Activated naive CD8-positive, alpha-beta T cell (primary cell): ENCODE measurements at regions not wholly inside any gene's neighbourhood (a gene's known extent, or its start where the extent isn't known, plus 50 kb on each side); places are given as distances from the start of the nearest gene placed in this dataset.
"Not testable (repeated sequence)": the region's sequence is repeated elsewhere in the genome, so short reads cannot be mapped to it uniquely, and the experiment has no call there.

Source experiments
- H3K27ac Mint-ChIP-seq: one replicate; pipeline ENCODE4 v1.8.0; 2021; ENCODE audit warnings: mixed read lengths
- H3K27me3 Mint-ChIP-seq: one replicate; pipeline ENCODE4 v1.8.0; 2021; ENCODE audit warnings: mixed read lengths
- H3K36me3 Mint-ChIP-seq: one replicate; pipeline ENCODE4 v1.8.0; 2021; ENCODE audit warnings: mixed read lengths
- H3K4me1 Mint-ChIP-seq: one replicate; pipeline ENCODE4 v1.8.0; 2021; ENCODE audit warnings: low read depth, mixed read lengths
- H3K4me3 Mint-ChIP-seq: one replicate; pipeline ENCODE4 v1.8.0; 2021; ENCODE audit warnings: mild to moderate bottlenecking, mixed read lengths
- H3K9me3 Mint-ChIP-seq: one replicate; pipeline ENCODE4 v1.8.0; 2021; ENCODE audit warnings: low read depth, mixed read lengths

GRCh38 chr6:112865131-112865530 lies 518.0 kb downstream of the RFPL4B start:
- H3K4me1 Mint-ChIP-seq: no peaks in the 10 kb centered on the region
- H3K9me3 Mint-ChIP-seq: peaks cover 13% of the 10 kb centered on the region
- H3K27ac Mint-ChIP-seq: no peak overlapping the region
- H3K36me3 Mint-ChIP-seq: no peaks in the 10 kb centered on the region
- H3K4me3 Mint-ChIP-seq: no peak overlapping the region
- no peaks in the 10 kb centered on the region for H3K27me3 Mint-ChIP-seq

DNA sequence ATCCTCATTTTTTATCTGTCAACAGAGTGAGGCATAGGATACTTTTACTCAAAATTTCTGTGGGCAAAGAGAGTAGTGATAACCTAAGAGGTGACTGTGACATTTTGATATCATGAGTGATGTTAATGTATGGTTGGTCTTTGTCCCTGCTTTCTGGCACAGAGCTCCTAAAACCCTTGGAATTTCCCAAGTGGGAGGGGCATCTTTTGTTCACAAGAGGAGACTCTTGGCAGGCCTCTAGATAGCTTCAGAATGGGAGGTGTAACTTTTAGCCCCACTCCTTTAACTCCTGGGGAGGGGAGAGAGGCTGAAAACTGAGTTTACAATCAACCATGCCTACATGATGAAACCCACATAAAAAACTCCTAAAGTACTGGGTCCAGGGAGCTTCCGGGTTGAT lies 527.8 kb downstream of the RFPL4B start:
- no peak overlapping the region for H3K4me3 Mint-ChIP-seq
- no peaks in the 10 kb centered on the region for H3K27me3 Mint-ChIP-seq
- H3K4me1 Mint-ChIP-seq: no peaks in the 10 kb centered on the region
- peaks cover 7% of the 10 kb centered on the region for H3K9me3 Mint-ChIP-seq
- no peak overlapping the region for H3K27ac Mint-ChIP-seq
- no peaks in the 10 kb centered on the region for H3K36me3 Mint-ChIP-seq

GRCh38 chr6:112877134-112878100 lies 530.3 kb downstream of the RFPL4B start:
- Mint-ChIP-seq H3K4me3 (no peak overlapping the region), H3K36me3 (no peaks in the 10 kb centered on the region), H3K9me3 (peaks cover 2% of the 10 kb centered on the region), H3K27me3 (no peaks in the 10 kb centered on the region), H3K4me1 (no peaks in the 10 kb centered on the region), H3K27ac (no peak overlapping the region)

DNA sequence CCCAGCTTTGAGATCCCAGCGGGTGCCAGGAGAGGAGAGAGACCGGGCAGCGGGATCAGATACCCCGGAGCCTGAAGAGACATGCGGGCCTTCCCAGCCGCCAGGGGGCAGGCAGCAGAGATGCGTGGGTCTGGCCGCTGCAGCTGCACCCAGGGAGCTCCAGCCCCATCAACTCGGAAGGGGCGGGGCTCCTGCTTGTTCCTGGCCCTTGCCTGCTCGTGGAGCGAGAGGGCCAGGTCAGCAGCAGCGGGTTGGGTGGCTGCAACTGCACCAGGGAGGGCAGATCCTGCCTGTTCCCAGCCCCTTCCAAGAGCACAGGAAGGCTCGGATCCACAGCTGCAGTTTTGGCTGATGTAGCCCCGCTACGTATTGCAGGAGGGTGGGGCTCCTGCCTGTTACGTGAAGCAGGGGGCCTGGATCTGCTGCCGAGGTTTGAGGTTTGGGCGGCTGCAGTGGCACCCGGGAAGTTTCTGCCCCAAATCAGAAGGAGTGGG lies 532.8 kb downstream of the RFPL4B start:
- H3K27me3 Mint-ChIP-seq: no peaks in the 10 kb centered on the region
- H3K4me3 Mint-ChIP-seq: no peak overlapping the region
- H3K27ac Mint-ChIP-seq: no peak overlapping the region
- no peaks in the 10 kb centered on the region for H3K36me3 Mint-ChIP-seq
- no peaks in the 10 kb centered on the region for H3K4me1 Mint-ChIP-seq
- H3K9me3 Mint-ChIP-seq: peaks cover 4% of the 10 kb centered on the region

DNA sequence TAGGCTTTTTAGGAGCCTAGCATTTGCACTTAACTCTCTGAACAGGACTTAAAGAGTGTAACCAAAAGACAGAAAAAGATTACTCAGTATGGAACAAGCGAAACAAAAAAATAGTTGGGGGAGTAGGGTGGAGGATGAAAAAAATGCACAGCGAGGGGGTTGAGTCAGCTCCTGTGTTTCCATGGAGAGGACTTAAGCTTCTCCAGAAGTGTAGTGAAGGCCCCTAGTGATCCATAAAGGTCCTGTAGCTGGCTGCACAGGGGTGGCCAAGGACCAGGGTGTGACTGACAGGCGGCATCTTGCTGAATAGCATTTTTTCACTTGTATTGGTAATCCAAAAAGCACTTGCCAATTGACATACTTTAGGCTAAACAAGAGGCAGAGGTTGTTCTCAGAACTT lies 533.9 kb downstream of the RFPL4B start:
- Mint-ChIP-seq H3K4me3 (no peak overlapping the region), H3K9me3 (peaks cover 4% of the 10 kb centered on the region), H3K4me1 (no peaks in the 10 kb centered on the region), H3K36me3 (no peaks in the 10 kb centered on the region), H3K27me3 (no peaks in the 10 kb centered on the region), H3K27ac (no peak overlapping the region)

DNA sequence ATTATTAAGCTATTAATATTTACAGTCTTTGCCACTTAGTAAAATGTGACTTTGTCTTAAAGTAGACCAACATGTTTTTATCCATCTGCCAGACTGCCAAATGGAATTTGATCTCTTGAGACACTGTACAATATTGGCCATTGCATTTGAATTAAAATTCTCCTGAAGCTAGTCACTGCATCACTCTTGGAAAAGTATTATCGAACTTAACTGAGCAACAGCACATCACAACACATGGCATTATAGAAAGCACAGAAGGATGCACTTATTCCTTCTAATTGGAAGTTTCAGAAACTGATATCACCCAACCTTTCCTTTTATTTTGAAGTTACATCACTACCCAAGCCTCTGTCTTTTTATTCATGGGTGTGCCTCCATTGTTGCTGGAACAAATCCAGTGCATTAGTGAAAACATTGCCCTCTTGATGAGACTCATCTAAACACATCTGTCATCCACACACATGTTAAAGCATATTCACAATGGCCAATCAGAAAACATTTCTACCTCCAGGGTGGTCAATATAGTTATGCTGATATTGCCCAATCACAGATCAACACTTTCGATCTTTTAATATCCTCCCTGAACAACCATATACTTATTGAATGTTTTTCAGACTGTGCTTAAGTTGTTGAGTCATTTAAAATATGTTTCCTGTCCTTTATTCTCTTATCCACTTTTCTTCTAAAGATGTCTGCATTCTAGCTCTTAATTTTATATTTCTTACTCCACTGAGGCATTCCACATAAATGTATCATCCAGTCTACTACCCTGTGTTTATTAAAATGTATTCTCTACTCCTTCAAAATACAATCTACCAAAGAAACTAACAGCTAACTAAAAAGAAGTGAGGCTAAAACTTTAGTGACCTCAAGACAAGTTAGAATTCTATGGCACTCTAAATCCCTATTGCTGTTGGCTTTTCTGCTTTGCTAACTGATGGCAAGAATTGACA lies 535.0 kb downstream of the RFPL4B start:
- Mint-ChIP-seq H3K4me3 (no peak overlapping the region), H3K27ac (no peak overlapping the region), H3K9me3 (peaks cover 4% of the 10 kb centered on the region), H3K36me3 (no peaks in the 10 kb centered on the region), H3K27me3 (no peaks in the 10 kb centered on the region), H3K4me1 (no peaks in the 10 kb centered on the region)

DNA sequence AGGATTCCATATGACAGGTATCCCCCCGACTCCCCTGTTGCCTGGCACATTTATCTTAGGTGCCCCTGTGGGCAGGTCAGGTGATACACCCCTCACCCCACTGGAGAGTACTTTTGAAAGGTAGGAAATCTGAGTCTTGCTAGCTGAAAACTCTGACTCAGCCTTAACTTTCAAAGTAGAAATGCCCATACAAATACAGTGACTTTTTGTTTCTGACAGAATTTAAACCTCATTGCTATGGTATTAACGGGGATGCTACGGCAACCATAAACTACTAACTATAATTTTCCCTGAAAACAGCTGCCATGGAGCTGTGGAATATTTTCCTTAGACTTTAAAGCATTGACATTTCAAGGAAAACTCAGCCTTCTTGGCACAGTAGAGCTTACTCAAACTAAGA lies 536.0 kb downstream of the RFPL4B start:
- H3K4me3 Mint-ChIP-seq: no peak overlapping the region
- H3K4me1 Mint-ChIP-seq: no peaks in the 10 kb centered on the region
- H3K9me3 Mint-ChIP-seq: peaks cover 4% of the 10 kb centered on the region

DNA sequence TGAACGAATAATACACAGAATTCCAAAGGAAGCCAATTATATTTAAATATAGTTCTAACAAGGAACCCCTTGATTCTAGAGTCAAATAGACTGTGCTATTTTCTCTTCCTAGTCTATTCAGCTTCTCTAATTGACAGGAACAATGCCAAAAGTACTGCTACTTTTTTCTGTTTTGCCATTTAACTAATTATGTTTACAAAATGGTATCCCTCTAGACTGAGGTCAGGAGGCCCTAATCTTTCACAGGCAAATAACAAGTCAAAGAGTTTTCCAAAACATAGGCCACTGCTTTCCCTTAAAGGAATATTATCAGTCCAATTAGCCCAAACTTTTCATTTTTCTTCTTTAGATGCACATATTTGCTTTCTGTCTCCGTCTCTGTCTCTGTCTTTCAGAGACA lies 539.3 kb downstream of the RFPL4B start:
- Mint-ChIP-seq H3K27ac (no peak overlapping the region), H3K27me3 (no peaks in the 10 kb centered on the region), H3K4me3 (no peak overlapping the region), H3K4me1 (no peaks in the 10 kb centered on the region), H3K9me3 (peaks cover 4% of the 10 kb centered on the region), H3K36me3 (no peaks in the 10 kb centered on the region)

More for the DNA sequence above, 536.0 kb downstream of the RFPL4B start:
- H3K36me3 Mint-ChIP-seq: no peaks in the 10 kb centered on the region
- no peaks in the 10 kb centered on the region for H3K27me3 Mint-ChIP-seq
- H3K27ac Mint-ChIP-seq: no peak overlapping the region

DNA sequence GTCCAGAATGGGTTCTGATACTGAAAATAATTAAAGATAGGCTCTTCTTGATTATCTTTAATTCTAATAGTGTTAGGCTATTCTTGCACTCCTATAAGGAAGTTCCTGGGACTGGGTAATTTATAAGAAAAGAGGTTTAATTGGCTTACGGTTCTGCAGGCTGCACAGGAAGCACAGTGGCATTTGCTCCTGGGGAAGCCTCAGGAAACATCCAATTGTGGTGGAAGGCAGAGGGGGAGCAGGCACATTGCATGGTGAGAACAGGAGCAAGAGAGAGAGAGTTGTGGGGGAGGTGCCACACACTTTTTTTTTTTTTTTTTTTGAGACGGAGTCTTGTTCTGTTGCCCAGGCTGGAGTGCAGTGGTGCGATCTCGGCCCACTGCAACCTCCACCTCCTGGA lies 540.3 kb downstream of the RFPL4B start:
- not testable (repeated sequence) for H3K27ac Mint-ChIP-seq, H3K27me3 Mint-ChIP-seq, H3K36me3 Mint-ChIP-seq, H3K4me1 Mint-ChIP-seq, H3K9me3 Mint-ChIP-seq, H3K4me3 Mint-ChIP-seq

GRCh38 chr6:112899541-112899940 lies 552.4 kb downstream of the RFPL4B start:
- Mint-ChIP-seq H3K4me3 (no peak overlapping the region), H3K27me3 (no peaks in the 10 kb centered on the region), H3K9me3 (peaks cover 22% of the 10 kb centered on the region), H3K36me3 (no peaks in the 10 kb centered on the region), H3K27ac (no peak overlapping the region), H3K4me1 (no peaks in the 10 kb centered on the region)

DNA sequence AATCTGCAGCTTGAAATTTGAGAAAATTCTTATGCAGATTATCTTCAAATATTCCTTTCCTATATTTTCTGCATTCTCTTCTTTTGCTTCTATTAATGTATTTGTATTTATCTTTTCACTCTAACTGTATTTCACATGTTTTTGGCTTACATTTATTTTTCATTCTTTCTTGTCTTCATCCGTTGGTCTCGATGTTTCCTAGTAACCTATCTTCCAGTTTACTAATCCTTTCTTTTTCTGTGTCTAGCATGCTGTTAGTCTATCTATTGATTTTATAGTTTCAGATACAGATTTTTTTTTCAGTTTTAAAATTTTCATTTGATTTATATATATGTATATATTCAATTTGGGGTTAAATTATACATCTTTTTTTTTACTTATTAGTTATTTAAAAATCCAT lies 556.2 kb downstream of the RFPL4B start:
- H3K4me3 Mint-ChIP-seq: no peak overlapping the region
- H3K4me1 Mint-ChIP-seq: no peaks in the 10 kb centered on the region
- no peaks in the 10 kb centered on the region for H3K27me3 Mint-ChIP-seq
- no peak overlapping the region for H3K27ac Mint-ChIP-seq
- H3K9me3 Mint-ChIP-seq: peaks cover 22% of the 10 kb centered on the region
- no peaks in the 10 kb centered on the region for H3K36me3 Mint-ChIP-seq

DNA sequence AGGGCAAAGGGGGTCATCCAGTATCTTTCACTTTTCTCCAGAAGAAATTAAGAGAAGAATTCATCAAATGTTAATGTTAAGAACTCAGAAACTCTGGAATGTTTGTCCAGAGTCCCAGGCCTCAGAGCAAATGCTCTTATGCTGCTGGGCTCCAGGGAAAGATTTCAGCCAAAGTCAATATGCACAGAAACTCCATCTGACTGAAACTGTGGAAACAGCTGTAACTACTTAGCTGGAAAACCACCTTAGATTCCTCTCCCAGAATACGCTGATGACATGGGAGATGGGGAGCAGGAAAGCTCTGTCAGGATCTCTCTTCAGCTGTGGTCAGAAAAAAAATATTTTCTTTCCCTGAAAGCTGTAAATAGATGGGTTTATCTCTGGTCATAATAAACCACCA lies 559.6 kb downstream of the RFPL4B start:
- H3K9me3 Mint-ChIP-seq: peaks cover 7% of the 10 kb centered on the region

GRCh38 chr6:112909781-112910180 lies 562.7 kb downstream of the RFPL4B start:
- H3K36me3 Mint-ChIP-seq: no peaks in the 10 kb centered on the region
- H3K27ac Mint-ChIP-seq: no peak overlapping the region
- H3K9me3 Mint-ChIP-seq: no peaks in the 10 kb centered on the region
- no peaks in the 10 kb centered on the region for H3K4me1 Mint-ChIP-seq
- H3K27me3 Mint-ChIP-seq: no peaks in the 10 kb centered on the region
- no peak overlapping the region for H3K4me3 Mint-ChIP-seq

More for the DNA sequence above, 559.6 kb downstream of the RFPL4B start:
- no peak overlapping the region for H3K27ac Mint-ChIP-seq
- H3K4me1 Mint-ChIP-seq: no peaks in the 10 kb centered on the region
- H3K27me3 Mint-ChIP-seq: no peaks in the 10 kb centered on the region
- no peaks in the 10 kb centered on the region for H3K36me3 Mint-ChIP-seq
- no peak overlapping the region for H3K4me3 Mint-ChIP-seq

DNA sequence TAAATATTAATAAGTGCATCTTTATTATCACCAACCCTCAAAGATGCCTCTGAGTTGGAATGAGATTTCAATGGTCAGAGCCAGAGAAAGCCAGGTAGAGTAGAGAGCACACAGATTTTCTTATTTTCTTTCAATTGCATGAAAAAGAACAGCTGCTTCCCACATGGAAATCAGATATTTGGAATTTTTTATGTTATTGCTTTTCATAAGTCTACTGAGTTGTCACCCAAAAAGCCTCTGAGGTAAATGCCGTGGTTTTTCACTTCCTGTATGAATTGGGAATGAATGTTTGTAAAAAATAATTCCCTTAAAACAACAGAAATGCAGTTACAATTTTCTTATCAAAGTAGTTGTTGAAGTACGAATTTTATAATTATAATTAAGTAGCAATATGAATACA lies 563.1 kb downstream of the RFPL4B start:
- Mint-ChIP-seq H3K27me3 (no peaks in the 10 kb centered on the region), H3K27ac (no peak overlapping the region), H3K4me1 (no peaks in the 10 kb centered on the region), H3K4me3 (no peak overlapping the region), H3K9me3 (no peaks in the 10 kb centered on the region), H3K36me3 (no peaks in the 10 kb centered on the region)

- no peak overlapping the region for H3K4me3 Mint-ChIP-seq
- H3K36me3 Mint-ChIP-seq: no peaks in the 10 kb centered on the region
- no peak overlapping the region for H3K27ac Mint-ChIP-seq
- H3K4me1 Mint-ChIP-seq: no peaks in the 10 kb centered on the region
- H3K27me3 Mint-ChIP-seq: no peaks in the 10 kb centered on the region
- no peaks in the 10 kb centered on the region for H3K9me3 Mint-ChIP-seq
Measured at GRCh38 chr6:112911959-112912358, 564.8 kb downstream of the RFPL4B start.
